ENCODE measurements at regions not wholly inside any gene's neighbourhood (a gene's known extent, or its start where the extent isn't known, plus 50 kb on each side); places are given as distances from the start of the nearest gene placed in this dataset.

DNA sequence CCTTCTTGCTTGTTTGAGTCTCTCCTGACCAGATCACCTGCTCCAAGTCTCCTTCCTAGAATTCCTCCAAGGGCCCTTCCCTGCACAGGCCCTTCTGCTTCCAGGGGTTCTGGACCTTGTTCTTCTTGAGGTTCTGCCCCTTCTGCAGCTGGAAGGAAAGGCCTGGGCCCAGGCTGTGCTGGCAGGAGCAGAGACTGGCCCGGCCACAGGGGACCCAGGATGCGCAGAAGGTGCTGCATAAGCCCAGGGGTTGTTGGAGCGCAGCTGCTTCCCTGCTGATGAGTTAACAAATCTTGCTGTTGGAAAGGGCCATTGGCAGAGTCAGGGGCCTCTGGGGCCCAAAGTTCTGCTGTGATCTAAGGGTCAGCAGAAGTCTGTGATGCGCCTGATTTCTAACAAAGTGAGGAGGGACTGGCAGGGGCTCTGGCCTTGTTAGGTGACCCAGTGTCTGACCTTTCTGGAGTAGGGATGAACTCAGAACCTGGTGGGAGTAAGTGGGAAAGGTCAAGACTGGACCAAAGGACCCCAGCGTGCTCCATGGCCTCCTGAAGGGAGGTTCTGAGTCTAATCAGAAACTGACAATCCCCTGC is 509.8 kb downstream of the PTPRU start:
- no peak for DNase-seq

DNA sequence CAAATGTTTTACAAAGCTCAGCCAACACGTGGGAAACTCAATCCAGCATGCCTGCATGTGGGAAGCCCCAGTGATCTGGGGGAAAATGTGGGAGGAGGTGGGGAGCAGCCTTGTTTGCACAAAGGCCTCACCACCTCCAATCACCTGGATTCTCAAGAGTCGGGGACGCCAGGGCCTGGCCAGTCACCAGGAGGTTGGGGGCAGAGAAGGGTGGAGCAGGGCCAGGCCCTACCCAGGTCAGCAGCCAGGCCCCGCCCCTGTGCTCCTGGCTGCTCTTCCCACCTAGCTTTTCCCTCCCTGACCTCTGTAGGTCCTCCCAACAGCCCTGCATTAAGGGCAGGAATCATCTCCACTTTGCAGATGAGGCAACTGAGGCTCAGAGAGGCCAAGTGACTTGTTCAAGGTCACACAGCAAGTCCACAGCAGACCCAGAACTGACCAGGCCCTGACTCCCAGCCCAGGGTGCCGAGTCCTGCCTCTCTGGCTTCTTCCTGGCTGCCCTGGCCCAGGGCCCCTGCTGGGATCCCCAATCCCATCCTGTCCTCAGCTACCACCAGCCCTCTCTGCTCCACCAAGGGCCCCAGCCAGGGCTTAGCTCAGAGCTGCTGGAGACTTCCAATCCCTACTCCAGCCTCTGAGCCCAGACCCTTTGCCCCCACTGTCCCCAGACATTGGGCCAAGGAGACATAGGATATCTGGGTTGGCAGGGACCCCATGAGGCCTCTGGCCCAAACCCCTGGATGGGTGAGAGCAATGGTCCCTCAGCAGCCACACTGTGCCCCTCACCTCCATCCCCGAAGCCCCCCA is 508.6 kb downstream of the PTPRU start:
- DNase-seq = no peak

DNA sequence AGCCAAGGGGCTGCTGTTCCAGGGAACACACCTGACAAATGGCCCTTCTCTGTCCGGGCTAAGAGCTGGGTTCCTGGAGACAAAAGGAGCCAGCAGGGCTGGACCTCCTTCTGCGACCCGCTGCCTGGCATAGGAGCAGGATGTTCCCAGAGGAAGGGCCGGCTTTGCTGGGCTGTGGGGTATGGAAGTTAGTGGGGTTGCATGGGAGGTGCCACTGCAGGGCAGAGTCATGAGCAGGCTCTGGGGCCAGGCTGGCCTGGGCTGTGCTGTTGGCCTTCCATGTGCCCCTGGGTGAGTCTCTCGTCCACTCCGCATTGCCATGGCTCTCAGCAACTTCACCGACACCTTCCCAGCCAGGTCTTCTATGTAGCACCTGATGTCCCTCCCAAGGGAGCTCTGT is 507.6 kb downstream of the PTPRU start:
- no peak for DNase-seq

DNA sequence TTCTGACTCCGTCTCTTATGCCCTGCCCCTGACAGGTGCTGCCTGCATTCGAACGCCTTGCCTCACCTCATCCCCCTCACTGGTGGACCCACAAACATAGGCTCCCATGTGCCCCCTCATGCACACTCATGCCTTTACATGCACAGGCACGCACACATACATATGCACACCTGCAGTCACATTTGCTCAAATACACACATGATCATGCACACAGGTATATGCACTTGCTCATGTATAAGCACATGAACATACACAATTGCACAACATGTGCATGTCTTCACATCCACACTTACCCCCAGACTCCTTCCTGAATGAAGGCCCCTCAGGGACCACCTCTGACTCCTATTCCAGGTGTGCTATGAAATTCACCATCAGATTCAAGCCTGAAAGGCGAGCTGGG is 506.9 kb downstream of the PTPRU start:
- no peak for DNase-seq

DNA sequence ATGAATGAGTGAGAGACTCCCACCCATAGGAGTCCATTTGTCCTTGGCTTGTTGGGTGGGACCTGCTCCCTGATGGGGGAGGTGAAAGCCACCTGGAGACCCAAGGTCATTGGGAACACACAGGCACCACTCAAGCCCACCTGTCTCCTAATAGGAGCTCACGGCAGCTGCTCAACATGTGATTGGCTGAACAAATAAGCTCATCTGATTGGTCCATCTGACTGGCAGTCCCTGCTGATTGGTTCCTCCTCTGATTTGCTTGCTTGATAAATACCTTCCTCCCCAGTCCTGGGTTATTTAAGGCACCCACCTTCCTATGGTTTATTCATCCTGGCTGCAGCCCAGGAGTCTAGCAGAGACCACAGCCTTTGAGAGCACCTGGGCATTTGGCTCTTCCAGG is 502.9 kb downstream of the PTPRU start:
- no peak for DNase-seq

DNA sequence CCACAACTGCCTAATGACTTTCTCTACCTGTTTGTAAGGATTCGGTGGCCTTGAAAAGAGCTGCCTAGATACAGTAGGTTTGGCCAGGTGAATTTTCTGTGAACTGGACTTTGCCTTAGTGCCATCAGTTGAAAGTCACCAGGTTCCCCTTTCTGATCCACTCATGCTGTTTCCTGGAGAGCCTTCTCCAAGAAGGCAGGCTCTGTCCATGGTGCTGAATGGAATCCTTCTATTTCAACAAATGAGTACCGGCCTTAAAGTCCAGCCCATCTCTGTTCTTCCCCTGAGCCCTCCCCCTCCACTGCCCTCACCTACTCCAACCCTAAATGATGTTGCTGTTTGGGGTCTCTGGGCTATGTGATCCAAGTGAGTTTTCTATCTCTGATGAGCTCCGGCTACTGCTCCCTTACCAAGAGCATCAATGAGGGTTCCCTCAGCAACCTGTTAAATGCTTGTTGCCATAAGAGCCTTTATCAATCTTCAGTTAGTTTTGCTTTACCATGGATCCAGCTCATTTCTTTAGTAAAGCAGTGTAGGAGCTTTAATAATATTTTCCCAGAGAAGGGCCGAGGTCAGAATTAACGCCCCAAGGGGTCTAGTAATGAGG is 500.4 kb downstream of the PTPRU start:
- peak; percentile 52 for DNase-seq

DNA sequence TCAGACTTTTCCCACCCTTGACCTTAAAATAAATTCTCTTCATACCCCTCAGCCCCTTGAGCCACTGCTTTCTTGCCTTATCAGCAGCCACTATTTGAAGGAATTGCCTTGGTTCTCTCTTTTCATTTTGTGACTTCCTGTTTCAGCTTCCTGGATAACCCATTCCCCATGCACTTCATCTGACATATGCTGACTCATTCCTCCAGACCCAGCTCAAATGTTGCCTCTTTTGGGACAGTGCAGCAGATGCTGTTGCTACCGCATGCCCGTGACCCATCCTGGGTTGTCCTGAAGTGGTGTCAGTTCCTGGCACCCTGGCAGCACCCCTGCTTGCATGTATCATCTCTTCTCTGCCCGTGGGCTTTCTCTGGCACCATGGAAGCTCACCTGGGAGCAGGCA is 496.1 kb downstream of the PTPRU start:
- peak; percentile 57 for DNase-seq

DNA sequence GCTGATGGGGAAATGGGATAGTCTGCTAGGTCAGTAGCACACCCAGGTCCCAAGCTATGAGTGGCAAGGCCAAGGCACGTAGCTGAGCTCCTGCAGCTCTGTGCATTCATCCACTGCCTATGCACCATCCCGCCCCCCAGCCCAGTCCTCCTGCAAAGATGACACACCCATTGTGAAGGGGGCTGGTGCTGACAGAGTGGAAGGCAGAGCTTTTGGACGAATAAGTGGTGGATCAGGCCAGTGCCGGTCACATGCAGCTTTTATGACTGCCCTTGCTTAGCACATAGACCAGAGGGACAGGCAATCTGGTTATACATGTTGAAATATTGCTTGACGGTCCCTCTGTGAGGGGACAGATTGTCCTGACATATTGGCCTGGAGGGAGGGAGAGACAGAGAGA is 494.3 kb downstream of the PTPRU start:
- DNase-seq = no peak

DNA sequence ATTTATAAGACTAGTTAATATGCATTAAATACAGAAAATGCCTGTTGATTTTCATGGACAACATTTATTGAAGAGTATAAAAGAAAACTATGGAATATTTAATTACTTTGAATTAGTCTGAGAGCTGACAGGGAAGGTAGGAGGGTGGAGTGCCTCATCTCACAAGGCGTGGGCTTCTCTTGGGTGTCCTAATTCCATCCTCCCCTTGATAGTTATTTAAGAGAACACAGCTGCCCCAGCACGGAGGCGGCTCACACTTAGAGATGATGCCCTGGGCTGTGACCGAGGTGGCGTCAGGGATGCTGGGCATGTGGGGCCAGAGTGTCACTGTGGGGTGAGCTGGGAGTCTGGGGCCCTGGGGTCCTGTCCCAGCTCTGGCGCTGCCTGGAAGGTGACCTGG is 493.0 kb downstream of the PTPRU start:
- no peak for DNase-seq

DNA sequence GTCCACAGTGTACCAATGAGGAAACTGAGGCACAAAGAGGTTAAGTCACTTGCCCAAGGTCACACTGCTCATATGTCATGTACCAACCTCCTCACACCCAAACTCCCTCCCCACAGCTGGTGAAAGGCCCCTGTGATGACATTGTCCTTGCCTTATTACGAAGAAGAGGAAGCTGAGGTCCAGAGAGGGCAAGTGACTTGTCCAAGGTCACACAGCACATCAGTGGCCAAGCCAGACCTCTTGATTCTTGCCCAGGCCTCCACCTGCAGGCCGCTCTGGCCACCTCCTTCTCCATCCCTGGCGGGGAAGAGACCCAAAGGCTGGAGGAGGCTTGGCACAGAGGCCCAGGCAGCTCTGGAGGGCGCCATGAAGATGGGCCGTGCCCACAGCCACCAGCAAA is 492.4 kb downstream of the PTPRU start:
- no peak for DNase-seq

DNA sequence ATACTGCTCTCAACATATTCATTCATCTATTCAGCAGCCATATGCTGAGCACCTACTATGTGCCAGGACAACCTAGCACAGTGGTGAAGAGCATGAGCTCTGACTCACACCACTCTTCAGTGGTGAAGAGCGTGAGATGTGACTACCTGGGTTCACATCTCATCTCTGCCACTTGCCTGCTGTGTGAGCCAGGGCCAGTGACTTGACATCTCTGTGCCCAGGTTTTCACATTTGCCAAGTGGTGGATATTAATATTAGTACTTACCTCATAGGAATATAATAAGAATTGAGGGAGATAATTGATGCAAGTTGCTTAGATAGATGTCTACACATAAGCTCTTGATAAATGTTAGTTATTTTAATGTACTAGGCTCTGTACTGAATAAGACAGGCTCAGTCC is 488.9 kb downstream of the PTPRU start:
- DNase-seq = no peak

DNA sequence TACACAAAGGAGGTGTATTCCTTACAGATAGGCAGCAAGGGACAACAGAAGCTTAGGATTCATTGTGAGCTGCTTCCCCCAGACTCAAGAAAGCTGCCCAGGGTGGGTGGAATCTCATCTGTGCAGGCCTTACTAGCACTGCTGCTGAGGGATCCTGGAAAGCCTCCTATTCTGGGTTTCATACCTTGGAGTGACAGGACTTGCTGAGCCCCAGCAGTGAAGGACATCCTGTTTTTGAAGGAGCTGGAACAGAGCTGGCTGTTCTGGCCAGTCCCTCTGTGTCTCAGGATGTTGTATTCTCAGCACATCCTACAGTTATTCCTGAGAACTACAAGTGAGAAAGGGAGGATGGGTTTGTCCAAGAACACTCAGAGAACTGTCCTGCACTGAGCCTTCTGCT is 486.3 kb downstream of the PTPRU start:
- no peak for DNase-seq

DNA sequence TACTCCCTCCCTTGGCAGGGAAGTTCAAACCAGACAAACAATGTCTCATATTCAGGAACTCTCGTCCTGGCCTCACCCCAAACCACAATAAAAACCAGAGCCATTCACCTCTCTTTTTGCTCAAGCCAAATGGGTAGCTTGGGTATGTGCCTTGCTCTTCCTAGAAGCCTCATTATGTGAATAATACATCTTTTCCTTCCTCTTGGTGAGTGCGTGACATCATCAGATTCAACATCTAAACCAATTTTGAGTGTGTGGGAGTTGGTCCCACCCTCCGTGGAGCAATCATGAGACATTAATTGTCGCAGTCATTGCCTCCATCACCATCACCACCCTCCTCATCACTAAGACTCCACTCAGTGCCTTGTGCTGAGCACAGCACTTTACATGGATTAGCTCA is 482.9 kb downstream of the PTPRU start:
- peak; percentile 73 for DNase-seq

DNA sequence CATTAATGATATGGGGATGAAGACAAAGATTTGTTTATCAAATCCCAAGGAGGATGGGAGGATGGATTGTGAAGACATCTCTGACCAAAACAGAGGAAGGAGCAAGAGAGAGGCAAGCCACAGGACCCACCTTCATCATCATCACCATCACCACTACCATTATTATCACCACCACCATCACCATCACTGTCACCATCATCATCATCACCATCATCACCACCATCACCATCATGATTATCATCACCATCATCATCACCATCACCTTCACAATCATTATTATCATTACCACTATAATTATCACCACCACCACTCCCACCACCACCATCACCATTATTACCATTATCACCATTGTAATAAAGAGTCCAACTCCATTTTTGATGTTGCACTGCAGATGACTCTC is 482.5 kb downstream of the PTPRU start:
- no peak for DNase-seq

DNA sequence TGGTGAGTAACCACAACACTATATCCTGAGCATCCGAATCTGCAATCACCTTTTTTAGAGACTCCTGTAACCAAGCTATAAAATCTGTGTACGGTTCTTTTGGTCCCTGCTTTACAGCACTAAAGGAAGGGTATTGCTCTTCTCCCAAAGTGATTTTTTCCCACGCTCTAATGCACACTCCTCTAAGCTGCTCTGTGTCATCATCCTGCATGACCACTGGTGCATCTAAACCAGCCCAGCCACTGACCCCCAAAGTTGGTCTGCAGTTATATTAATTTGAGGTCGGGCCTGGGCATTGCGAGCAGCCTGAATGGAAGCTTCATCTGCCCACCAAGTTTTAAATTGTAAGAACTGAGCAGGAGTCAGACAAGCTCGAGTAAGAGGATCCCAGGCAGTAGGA is 480.0 kb downstream of the PTPRU start:
- DNase-seq = no peak

DNA sequence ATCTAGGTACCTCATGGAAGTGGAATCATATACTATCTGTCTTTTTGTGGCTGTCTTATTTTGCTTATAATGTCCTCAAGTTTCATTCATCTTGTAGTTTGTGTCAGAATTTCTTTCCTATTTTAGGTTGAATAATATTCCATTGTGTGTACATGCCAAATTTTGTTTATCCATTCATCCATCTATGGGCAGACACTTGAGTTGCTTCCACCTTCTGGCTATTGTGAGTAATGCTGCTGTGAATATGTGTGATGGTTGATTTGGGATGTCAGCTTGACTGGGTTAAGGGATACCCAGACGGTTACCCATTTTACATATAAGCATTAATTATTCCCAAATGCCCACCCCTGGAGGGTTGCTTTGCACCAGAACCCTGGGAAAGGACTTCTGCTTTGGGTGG is 477.5 kb downstream of the PTPRU start:
- DNase-seq = no peak

DNA sequence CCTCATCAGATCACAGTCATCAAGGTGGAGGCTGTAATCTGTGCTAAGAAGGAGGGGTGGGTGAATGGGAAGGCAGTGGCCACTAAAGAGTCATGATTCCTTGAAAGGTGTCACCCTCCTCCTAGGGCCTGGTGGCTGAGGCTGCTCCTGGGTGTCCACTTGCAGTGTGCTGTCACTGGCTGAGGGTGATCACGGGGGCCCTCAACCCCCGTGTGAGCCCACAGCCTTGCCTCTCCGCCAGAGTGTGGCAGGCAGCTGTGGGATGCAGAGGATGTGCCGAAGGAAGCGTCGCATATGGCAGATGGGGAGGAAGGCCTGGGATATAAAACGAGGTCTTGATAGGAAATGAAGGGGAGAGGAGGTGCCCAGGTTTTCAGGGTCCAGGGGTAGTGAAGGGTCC is 476.5 kb downstream of the PTPRU start:
- DNase-seq = no peak

DNA sequence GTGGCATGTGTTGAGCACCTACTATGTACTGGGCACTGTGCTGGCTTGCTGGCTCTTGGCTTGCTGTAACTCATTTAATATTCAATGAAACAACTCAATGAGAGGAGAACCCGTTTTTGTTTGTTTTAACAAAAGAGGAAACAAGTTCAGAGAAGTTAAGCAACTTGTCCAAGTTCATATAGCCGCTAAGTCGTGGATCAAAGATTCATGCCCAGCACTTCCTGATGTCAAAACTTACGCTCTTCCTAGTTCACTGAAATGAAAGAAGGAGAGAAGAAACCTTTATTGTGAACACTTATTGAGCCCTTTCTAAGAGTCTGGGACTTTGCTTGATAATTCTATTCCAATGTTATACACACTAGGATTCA is 475.9 kb downstream of the PTPRU start:
- DNase-seq = peak; percentile 72

DNA sequence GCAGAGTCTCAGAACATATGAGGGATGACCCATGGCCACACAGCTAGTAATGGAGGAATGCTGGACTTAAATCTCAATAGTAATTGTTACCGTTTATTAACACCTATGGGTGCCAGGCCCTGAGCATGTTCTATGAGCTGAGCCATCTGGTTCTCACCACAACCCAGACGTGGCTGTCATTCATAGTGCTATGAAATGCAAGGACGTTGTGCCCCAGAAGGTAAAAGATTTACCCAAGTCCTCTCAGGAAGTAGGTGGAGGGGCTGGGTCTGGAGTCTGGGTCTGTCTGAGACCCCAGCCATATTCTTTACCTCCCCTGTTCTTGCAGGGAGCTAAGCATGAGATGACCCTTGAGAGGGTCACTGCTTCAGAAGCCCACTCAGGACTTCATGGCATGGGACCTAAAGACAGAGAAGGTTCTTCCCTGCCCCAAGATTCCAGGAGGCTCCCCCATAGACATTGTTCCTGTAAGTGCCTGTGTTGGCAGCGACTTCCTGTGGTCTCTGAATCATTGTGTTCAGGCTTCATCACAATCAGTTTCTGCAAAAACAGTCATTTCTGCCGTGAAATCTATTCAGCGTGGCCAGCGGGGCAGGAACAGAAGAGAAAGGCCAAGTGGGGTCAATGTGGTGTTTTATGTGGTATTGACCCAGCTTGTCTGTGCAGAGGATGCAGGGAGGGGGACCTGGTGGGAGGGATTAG is 475.4 kb downstream of the PTPRU start:
- peak; percentile 64 for DNase-seq

DNA sequence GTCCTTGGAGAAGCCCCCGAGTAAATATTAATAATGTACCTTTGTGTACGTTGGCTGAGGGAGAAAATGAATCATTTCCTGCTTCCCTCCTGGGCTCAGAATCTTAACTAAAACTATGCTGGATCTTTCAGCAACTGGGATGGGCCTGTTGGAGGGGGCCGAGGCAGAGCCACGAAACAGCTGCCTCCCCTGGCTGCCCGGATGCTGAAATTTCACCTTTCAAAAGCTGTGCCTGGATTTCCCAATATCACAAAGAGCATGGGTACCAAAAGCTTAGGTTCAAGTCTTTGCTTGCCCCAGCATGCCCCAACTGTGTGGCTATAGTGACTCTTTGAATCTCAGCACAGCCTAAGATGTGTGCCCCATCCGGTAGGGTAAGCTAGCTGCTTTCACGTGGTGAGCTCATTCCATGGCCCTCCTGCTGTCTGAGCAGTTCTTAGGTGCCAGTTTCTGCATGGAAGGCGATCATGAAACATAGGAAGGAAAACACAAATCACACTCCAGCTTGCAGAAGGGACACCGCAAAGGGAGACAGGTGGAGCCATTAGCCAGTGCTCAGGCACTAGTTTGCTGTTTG is 473.5 kb downstream of the PTPRU start:
- no peak for DNase-seq

DNA sequence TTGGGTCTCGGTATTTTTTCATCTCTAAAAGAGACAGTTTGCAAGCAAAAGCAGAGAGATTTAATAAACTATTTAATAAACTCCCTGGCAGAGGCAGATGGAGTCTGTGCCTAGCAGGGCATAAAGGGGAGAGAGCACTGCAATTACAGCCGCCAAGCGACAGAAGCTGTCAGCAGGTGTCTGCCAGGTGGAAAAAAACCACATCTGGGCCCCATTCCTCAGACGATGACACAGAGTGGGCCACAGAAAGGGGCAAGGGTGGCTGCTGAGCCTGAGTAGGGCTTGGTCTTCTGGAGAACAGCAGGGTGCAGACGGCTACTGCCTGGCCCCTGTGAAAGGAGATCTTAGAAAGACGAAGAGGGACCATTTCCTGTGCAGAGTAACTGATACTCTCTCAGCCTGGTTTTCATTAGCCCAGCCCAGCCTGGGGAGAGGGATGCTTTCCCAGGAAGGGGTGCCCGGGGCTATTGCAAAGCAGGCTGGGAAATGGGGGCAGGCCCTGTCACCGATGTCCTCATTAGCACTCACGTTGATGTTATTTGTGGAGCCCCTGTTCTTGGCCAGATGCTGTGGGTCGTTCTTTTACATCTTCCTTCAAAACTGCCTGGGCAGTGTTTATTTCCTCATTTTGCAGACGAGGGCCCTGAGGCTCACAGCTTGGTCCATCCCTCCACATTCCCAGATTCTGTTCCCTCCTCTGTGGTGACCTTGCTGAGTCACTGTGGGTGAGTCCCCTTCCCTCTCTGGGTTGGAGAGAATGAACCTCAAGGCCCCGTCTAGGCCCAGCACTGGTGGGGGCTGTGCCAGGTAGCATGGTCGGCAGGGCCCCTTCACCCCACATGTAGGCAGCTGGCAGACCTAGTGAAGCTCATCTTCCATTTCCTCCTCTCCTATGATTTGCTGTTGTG is 472.7 kb downstream of the PTPRU start:
- no peak for DNase-seq

DNA sequence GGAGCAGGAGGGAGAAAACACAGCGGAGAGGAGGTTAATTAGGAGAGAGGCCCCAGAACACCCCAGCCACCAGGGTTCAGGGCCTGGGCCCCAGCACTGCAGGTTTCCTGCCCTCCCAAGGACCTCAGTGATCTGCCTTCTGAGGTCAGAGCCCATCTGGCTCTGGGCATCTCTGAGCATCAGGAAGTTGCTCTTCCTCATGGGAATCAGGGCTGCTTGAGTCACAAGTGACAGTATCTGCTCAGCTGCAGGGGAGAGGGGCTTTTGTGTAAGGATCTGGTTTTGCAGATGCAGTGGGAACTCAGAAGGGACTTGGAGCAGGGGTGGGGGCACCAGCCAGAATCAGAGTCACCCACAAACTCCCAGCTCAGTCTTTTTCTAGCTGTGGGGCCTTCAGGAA is 472.1 kb downstream of the PTPRU start:
- no peak for DNase-seq

DNA sequence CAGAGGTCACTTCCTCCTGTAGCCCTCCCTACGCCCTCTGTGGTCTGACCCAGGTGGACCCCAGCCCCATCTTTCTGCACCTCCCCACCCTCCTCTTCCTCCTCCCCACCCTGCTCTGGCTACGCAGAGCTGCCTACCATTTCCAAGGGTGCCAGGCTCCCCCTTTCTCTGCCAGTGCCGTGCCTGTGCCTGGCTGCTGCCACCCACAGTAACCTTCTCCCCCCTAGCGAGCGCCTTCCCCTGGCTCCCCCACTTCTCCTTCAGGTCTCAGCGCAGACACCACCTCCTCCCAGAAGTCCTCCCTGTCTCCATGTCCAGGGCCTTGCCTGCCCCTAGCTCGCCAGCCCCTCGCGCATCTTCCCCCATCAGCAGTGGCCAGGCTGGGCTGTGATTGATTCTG is 471.5 kb downstream of the PTPRU start:
- no peak for DNase-seq
